ENCODE measurements at regions not wholly inside any gene's neighbourhood (a gene's known extent, or its start where the extent isn't known, plus 50 kb on each side); places are given as distances from the start of the nearest gene placed in this dataset.

DNA sequence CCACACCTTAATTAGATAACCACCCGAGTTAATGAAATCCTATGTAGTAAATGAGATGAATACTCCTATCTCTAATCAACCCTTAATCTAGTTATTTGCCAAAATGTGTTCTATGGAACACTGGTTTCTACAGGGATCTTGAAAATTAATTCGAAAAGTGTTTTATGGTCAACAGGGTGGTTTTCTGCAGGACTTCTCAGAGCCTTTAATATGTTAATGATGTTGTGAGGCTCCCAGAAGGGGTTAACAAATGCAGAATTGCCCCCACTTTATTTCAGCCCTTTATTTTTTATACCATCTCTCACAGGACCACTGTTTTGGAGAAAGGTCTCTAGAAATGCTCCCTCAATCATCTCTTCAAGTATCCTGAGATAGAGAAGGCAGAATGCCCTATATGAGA lies 153.1 kb upstream of the RPH3A start:
- no peak for DNase-seq (ENCODE audit: extremely low spot score, unreplicated experiment)
- H3K4me1 Mint-ChIP-seq (ENCODE audit: unreplicated experiment), result no peaks in the 10 kb centered on the region
- H3K27ac Mint-ChIP-seq, result no peak overlapping the region
- no peaks in the 10 kb centered on the region for H3K9me3 Mint-ChIP-seq
- peaks cover 40% of the 10 kb centered on the region for H3K27me3 Mint-ChIP-seq
- TF ChIP-seq, protein P1, sequence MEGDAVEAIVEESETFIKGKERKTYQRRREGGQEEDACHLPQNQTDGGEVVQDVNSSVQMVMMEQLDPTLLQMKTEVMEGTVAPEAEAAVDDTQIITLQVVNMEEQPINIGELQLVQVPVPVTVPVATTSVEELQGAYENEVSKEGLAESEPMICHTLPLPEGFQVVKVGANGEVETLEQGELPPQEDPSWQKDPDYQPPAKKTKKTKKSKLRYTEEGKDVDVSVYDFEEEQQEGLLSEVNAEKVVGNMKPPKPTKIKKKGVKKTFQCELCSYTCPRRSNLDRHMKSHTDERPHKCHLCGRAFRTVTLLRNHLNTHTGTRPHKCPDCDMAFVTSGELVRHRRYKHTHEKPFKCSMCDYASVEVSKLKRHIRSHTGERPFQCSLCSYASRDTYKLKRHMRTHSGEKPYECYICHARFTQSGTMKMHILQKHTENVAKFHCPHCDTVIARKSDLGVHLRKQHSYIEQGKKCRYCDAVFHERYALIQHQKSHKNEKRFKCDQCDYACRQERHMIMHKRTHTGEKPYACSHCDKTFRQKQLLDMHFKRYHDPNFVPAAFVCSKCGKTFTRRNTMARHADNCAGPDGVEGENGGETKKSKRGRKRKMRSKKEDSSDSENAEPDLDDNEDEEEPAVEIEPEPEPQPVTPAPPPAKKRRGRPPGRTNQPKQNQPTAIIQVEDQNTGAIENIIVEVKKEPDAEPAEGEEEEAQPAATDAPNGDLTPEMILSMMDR (conservative IDR thresholded peaks at IDR 0.05), result no peak
- H3K36me3 Mint-ChIP-seq, result no peaks in the 10 kb centered on the region
- no peak overlapping the region for H3K4me3 Mint-ChIP-seq

DNA sequence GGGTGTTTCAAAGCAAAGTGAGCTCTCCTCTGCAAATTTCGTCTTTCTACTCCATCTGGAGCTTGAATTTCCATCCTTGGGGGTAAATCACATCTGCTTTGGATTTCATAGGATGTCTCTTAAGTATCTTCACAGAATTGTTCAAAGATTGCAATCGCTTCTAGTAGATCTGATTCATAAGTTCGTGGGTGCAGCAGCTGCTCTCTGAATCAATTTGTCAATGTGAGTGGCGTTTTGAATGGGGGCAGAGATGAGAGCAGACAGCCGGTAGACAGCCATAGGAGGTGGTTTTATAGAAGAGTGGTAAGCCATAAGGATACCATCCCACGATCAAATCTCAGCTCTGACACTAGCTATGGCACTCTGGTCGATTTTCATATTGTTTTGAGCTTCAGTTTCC lies 146.0 kb upstream of the RPH3A start:
- DNase-seq (ENCODE audit: extremely low spot score, unreplicated experiment), result no peak
- TF ChIP-seq, protein P1 (conservative IDR thresholded peaks at IDR 0.05), result no peak
- no peak overlapping the region for H3K4me3 Mint-ChIP-seq
- H3K27me3 Mint-ChIP-seq, result peaks cover 47% of the 10 kb centered on the region
- H3K36me3 Mint-ChIP-seq, result no peaks in the 10 kb centered on the region
- no peaks in the 10 kb centered on the region for H3K9me3 Mint-ChIP-seq
- H3K4me1 Mint-ChIP-seq (ENCODE audit: unreplicated experiment), result no peaks in the 10 kb centered on the region
- no peak overlapping the region for H3K27ac Mint-ChIP-seq

DNA sequence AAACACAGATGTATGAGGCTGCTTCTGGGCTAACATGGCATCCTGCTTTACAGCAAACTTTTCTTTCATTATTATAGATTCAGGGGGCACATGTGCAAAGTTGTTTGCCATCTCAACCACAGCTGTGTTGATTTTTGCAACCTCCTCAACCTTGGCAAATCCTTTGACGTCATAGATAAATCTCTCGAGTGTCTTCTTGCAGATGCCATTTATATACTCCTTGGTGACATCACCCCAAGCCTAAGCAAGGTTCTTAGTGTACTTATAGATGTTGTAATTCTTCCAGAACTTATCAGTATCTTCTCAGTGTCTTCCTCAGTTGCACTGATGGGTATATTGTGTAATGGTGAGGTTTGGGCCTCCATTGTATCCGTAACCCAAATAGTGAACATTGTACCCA lies 135.4 kb upstream of the RPH3A start:
- TF ChIP-seq, protein P1 (conservative IDR thresholded peaks at IDR 0.05), result no peak
- no peaks in the 10 kb centered on the region for H3K4me1 Mint-ChIP-seq (ENCODE audit: unreplicated experiment)
- H3K4me3 Mint-ChIP-seq, result no peak overlapping the region
- no peak overlapping the region for H3K27ac Mint-ChIP-seq
- H3K36me3 Mint-ChIP-seq, result no peaks in the 10 kb centered on the region
- DNase-seq (ENCODE audit: extremely low spot score, unreplicated experiment), result no peak
- H3K27me3 Mint-ChIP-seq, result peaks cover 11% of the 10 kb centered on the region
- H3K9me3 Mint-ChIP-seq, result no peaks in the 10 kb centered on the region

DNA sequence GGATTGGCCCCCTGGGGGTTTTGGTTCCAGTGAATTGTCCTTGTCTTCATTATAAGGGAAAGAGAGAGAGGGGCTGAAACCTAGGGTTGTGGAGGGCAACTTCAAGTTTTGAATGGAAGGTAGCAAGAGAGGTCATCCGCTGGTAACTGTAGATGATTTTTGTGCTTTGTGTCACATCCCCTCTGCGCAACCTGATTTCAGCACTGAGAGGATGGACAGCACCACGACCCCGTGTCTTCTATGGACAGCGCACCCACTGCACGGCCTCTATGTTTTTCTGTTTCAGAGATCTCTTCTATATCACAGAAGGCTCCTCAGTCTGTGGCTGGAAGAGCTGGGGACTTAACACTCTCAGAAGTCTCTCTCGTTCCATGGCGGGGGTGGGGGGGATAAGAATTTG lies 127.0 kb upstream of the RPH3A start:
- TF ChIP-seq, protein P1 (conservative IDR thresholded peaks at IDR 0.05), result no peak
- Mint-ChIP-seq H3K4me1 (ENCODE audit: unreplicated experiment) (no peaks in the 10 kb centered on the region), H3K27me3 (peaks cover 51% of the 10 kb centered on the region), H3K9me3 (no peaks in the 10 kb centered on the region), H3K27ac (no peak overlapping the region), H3K36me3 (no peaks in the 10 kb centered on the region), H3K4me3 (no peak overlapping the region)
- DNase-seq (ENCODE audit: extremely low spot score, unreplicated experiment), result no peak

DNA sequence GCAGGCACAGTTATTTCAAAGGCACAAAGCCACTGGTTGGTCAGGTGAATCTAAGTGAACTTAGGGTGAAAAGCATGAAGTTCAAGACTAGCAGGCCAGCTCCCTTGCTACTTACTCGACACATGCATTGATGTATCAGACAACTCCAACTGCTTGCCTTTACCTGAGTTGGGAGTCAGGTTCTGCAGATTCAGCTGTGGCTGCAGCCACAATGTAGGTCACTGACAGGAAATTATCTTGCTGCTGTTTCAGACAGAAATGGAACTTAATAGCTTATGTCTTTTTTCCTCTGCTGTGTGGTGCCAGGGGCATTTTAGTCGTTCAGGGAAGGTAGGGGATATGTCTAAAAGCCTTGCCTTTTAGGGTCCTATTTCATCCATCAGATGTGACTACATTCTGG lies 125.6 kb upstream of the RPH3A start:
- no peaks in the 10 kb centered on the region for H3K36me3 Mint-ChIP-seq
- no peaks in the 10 kb centered on the region for H3K4me1 Mint-ChIP-seq (ENCODE audit: unreplicated experiment)
- TF ChIP-seq, protein P1 (conservative IDR thresholded peaks at IDR 0.05), result no peak
- no peak overlapping the region for H3K27ac Mint-ChIP-seq
- H3K4me3 Mint-ChIP-seq, result no peak overlapping the region
- no peaks in the 10 kb centered on the region for H3K9me3 Mint-ChIP-seq
- DNase-seq (ENCODE audit: extremely low spot score, unreplicated experiment), result no peak
- peaks cover 55% of the 10 kb centered on the region for H3K27me3 Mint-ChIP-seq

DNA sequence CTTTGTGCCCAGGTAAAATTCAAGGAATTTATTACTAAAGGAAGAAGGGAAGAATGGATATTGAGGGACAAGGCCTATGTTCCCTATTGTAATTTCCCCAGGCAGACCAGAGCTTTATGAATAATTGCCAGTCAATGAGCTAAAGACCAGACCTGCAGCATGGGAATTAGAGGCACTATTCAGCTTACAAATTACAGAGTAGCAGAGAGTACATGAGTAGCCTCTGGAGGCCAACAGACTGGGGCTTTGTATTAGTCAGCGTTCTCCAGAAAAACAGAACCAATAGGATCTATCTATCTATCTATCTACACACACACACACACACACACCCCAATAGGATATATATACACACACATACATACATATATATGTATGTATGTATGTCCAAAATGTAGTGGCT lies 120.0 kb upstream of the RPH3A start:
- H3K27me3 Mint-ChIP-seq, result peaks cover 56% of the 10 kb centered on the region
- H3K27ac Mint-ChIP-seq, result no peak overlapping the region

More for the DNA sequence above, 120.0 kb upstream of the RPH3A start:
- DNase-seq (ENCODE audit: extremely low spot score, unreplicated experiment), result no peak
- Mint-ChIP-seq H3K4me1 (ENCODE audit: unreplicated experiment) (no peaks in the 10 kb centered on the region), H3K9me3 (no peaks in the 10 kb centered on the region), H3K36me3 (no peaks in the 10 kb centered on the region), H3K4me3 (no peak overlapping the region)
- TF ChIP-seq, protein P1 (conservative IDR thresholded peaks at IDR 0.05), result no peak
